ENCODE measurements at regions not wholly inside any gene's neighbourhood (a gene's known extent, or its start where the extent isn't known, plus 50 kb on each side); places are given as distances from the start of the nearest gene placed in this dataset.

DNA sequence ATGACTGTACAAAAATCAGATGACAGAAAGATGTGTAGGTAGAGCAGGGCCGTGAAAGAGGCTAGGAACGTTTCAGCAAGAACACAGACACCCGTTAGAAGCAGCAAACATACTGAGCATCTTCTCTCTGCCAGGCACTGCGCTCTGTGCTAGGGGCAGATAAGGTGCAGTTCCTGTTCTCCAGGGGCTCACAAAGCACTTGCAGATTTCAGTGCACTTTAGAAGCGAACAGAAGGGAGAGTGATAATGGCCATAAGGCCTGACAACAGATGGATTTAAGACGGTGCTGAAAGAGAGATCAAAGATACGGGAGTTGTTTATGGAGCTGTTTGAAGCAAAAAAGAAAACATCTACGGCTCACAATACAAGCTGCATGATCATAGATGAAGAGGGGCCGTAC is 200.3 kb upstream of the FOXD3 start:
- H4K20me1 ChIP-seq (ENCODE audit: insufficient read depth, low read length), result no peaks in the 10 kb centered on the region
- H2AFZ ChIP-seq (ENCODE audit: low read depth, low read length), result peak overlapping the region; percentile 45; the same call in 1 of the 2 replicates
- H3K4me1 ChIP-seq (ENCODE audit: low read length), result peaks cover 32% of the 10 kb centered on the region
- H3K36me3 ChIP-seq (replicated peaks; ENCODE audit: low read depth, low read length), result no peaks in the 10 kb centered on the region
- no peak overlapping the region; the same call in 1 of the 2 replicates for H3K27ac ChIP-seq (ENCODE audit: low read length)
- peak overlapping the region; percentile 34 for H3K4me2 ChIP-seq (ENCODE audit: low read length)
- H3K27me3 ChIP-seq (ENCODE audit: low read depth, low read length), result no peaks in the 10 kb centered on the region
- H3K79me2 ChIP-seq (ENCODE audit: low read length), result no peaks in the 10 kb centered on the region
- H3K4me3 ChIP-seq (ENCODE audit: low read length), result no peak overlapping the region
- no peak for TF ChIP-seq EZH2phosphoT487 (IDR thresholded peaks at IDR 0.05; ENCODE audit: low read depth)
- TF ChIP-seq, protein P1, sequence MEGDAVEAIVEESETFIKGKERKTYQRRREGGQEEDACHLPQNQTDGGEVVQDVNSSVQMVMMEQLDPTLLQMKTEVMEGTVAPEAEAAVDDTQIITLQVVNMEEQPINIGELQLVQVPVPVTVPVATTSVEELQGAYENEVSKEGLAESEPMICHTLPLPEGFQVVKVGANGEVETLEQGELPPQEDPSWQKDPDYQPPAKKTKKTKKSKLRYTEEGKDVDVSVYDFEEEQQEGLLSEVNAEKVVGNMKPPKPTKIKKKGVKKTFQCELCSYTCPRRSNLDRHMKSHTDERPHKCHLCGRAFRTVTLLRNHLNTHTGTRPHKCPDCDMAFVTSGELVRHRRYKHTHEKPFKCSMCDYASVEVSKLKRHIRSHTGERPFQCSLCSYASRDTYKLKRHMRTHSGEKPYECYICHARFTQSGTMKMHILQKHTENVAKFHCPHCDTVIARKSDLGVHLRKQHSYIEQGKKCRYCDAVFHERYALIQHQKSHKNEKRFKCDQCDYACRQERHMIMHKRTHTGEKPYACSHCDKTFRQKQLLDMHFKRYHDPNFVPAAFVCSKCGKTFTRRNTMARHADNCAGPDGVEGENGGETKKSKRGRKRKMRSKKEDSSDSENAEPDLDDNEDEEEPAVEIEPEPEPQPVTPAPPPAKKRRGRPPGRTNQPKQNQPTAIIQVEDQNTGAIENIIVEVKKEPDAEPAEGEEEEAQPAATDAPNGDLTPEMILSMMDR (IDR thresholded peaks at IDR 0.05; ENCODE audit: low read depth, low read length), result no peak
- no peak overlapping the region for H3K9ac ChIP-seq (ENCODE audit: low read length)
- H3K9me3 ChIP-seq (ENCODE audit: insufficient read depth, low read length), result no peaks in the 10 kb centered on the region

DNA sequence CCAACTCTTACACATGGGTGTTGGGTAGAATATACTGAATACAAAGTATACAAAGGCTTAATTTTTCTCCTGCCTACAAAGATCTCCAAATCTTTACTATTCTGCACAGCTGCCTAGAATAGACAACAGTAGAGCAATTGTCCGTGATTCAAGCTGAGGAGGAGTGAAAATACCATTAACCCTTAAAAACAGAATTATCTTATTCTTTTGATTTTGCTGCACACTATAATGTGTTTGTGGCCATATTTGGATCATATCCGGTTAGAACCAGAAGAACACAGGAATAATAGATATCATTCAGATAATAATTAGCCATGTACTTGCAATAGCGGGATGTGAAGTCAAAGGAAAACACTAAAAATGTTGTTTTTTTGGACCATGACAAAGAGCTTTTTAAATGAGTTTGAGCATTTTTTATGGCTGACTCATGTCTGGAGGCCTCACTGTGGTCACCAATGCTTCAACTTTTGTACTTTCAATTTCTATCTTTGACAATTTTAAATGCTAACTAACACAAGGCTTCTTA is 197.6 kb upstream of the FOXD3 start:
- Histone ChIP-seq H3K27ac (ENCODE audit: low read length) (peak overlapping the region; percentile 8; the same call in 1 of the 2 replicates), H4K20me1 (ENCODE audit: insufficient read depth, low read length) (no peaks in the 10 kb centered on the region), H3K4me2 (ENCODE audit: low read length) (peak overlapping the region; percentile 60), H3K36me3 (replicated peaks; ENCODE audit: low read depth, low read length) (no peaks in the 10 kb centered on the region), H3K79me2 (ENCODE audit: low read length) (no peaks in the 10 kb centered on the region), H3K4me1 (ENCODE audit: low read length) (peaks cover 32% of the 10 kb centered on the region), H3K9ac (ENCODE audit: low read length) (no peak overlapping the region), H3K9me3 (ENCODE audit: insufficient read depth, low read length) (no peaks in the 10 kb centered on the region), H3K27me3 (ENCODE audit: low read depth, low read length) (no peaks in the 10 kb centered on the region), H3K4me3 (ENCODE audit: low read length) (peak overlapping the region; percentile 27), H2AFZ (ENCODE audit: low read depth, low read length) (no peak overlapping the region)
- TF ChIP-seq, protein P1 (IDR thresholded peaks at IDR 0.05; ENCODE audit: low read depth, low read length), result no peak
- no peak for TF ChIP-seq EZH2phosphoT487 (IDR thresholded peaks at IDR 0.05; ENCODE audit: low read depth)

DNA sequence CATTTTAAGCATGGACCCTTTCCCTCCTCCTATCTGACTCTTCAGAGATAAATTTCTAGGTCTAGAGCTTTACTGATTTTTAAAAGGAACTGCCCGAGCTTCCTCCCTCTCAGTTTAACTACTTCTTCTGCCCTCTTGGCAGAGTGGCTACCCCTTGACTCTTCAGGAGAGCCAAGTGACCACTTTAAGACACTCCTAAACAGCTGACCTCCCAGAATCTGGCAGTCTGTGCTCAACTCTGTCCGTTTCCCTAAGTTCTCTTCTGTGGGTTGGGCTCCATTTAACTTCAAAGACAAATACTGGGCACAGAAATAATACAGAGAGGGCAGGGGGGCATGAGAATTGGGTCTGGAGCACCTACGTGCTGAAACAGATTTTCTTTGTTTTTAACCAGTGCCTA is 196.3 kb upstream of the FOXD3 start:
- Histone ChIP-seq H3K27ac (ENCODE audit: low read length) (no peak overlapping the region), H3K36me3 (replicated peaks; ENCODE audit: low read depth, low read length) (no peaks in the 10 kb centered on the region), H2AFZ (ENCODE audit: low read depth, low read length) (no peak overlapping the region; the same call in 1 of the 2 replicates), H3K9me3 (ENCODE audit: insufficient read depth, low read length) (no peaks in the 10 kb centered on the region), H3K4me2 (ENCODE audit: low read length) (peak overlapping the region; percentile 60), H3K79me2 (ENCODE audit: low read length) (no peaks in the 10 kb centered on the region), H4K20me1 (ENCODE audit: insufficient read depth, low read length) (no peaks in the 10 kb centered on the region), H3K4me1 (ENCODE audit: low read length) (peaks cover 32% of the 10 kb centered on the region), H3K9ac (ENCODE audit: low read length) (no peak overlapping the region), H3K4me3 (ENCODE audit: low read length) (no peak overlapping the region), H3K27me3 (ENCODE audit: low read depth, low read length) (no peaks in the 10 kb centered on the region)
- TF ChIP-seq, protein P1 (IDR thresholded peaks at IDR 0.05; ENCODE audit: low read depth, low read length), result no peak
- no peak for TF ChIP-seq EZH2phosphoT487 (IDR thresholded peaks at IDR 0.05; ENCODE audit: low read depth)

DNA sequence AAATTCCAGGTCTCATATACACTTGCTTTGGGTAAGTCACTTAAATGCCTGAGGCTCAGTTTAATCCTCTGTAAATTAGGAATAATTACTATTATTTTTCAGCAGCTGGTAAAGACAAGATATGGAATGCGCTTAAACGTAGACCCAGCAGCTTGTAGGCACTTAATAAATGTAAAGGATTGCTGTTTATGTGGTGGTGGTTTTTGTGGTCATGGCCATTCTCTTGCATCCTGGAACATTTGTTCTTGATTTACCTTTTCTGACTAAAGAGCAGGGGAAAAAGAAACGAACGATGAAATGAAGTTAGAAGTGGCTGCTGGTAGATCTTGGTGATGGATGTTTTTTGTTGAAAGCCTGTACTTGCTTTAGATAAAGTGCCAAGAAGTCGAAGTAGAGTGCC is 195.0 kb upstream of the FOXD3 start:
- Histone ChIP-seq H3K4me3 (ENCODE audit: low read length) (no peak overlapping the region), H4K20me1 (ENCODE audit: insufficient read depth, low read length) (no peaks in the 10 kb centered on the region), H3K36me3 (replicated peaks; ENCODE audit: low read depth, low read length) (no peaks in the 10 kb centered on the region), H3K9ac (ENCODE audit: low read length) (no peak overlapping the region), H3K79me2 (ENCODE audit: low read length) (no peaks in the 10 kb centered on the region), H3K4me1 (ENCODE audit: low read length) (peaks cover 21% of the 10 kb centered on the region), H3K27me3 (ENCODE audit: low read depth, low read length) (no peaks in the 10 kb centered on the region), H3K4me2 (ENCODE audit: low read length) (no peak overlapping the region), H2AFZ (ENCODE audit: low read depth, low read length) (no peak overlapping the region), H3K27ac (ENCODE audit: low read length) (no peak overlapping the region), H3K9me3 (ENCODE audit: insufficient read depth, low read length) (no peaks in the 10 kb centered on the region)
- TF ChIP-seq, protein P1 (IDR thresholded peaks at IDR 0.05; ENCODE audit: low read depth, low read length), result no peak
- TF ChIP-seq EZH2phosphoT487 (IDR thresholded peaks at IDR 0.05; ENCODE audit: low read depth), result no peak
